ENCODE measurements at regions not wholly inside any gene's neighbourhood (a gene's known extent, or its start where the extent isn't known, plus 50 kb on each side); places are given as distances from the start of the nearest gene placed in this dataset.
"Not testable (repeated sequence)": the region's sequence is repeated elsewhere in the genome, so short reads cannot be mapped to it uniquely, and the experiment has no call there.

GRCh38 chr12:41998436-41998835, 146.2 kb downstream of the GXYLT1 start:
- TF ChIP-seq CTCF (IDR thresholded peaks at IDR 0.05) (no peak), ZFX (IDR thresholded peaks at IDR 0.05; ENCODE audit: borderline replicate concordance) (no peak)

GRCh38 chr12:41993283-41993682, 151.4 kb downstream of the GXYLT1 start:
- H3K27ac ChIP-seq = no peak overlapping the region
- TF ChIP-seq CTCF (IDR thresholded peaks at IDR 0.05) (no peak), ZFX (IDR thresholded peaks at IDR 0.05; ENCODE audit: borderline replicate concordance) (no peak)

More at GRCh38 chr12:41998436-41998835, 146.2 kb downstream of the GXYLT1 start:
- H3K27ac ChIP-seq = no peak overlapping the region

- H3K27ac ChIP-seq = no peak overlapping the region
- TF ChIP-seq ZFX (IDR thresholded peaks at IDR 0.05; ENCODE audit: borderline replicate concordance) (no peak), CTCF (IDR thresholded peaks at IDR 0.05) (no peak)
Measured at GRCh38 chr12:41992692-41993215, 151.9 kb downstream of the GXYLT1 start.

GRCh38 chr12:41992022-41992421, 152.7 kb downstream of the GXYLT1 start:
- TF ChIP-seq ZFX (IDR thresholded peaks at IDR 0.05; ENCODE audit: borderline replicate concordance) (no peak), CTCF (IDR thresholded peaks at IDR 0.05) (no peak)

GRCh38 chr12:41988715-41989114, 156.0 kb downstream of the GXYLT1 start:
- H3K27ac ChIP-seq = no peak overlapping the region
- TF ChIP-seq ZFX (IDR thresholded peaks at IDR 0.05; ENCODE audit: borderline replicate concordance) (no peak), CTCF (IDR thresholded peaks at IDR 0.05) (no peak)

More at GRCh38 chr12:41992022-41992421, 152.7 kb downstream of the GXYLT1 start:
- no peak overlapping the region for H3K27ac ChIP-seq

GRCh38 chr12:41986513-41986912, 158.2 kb downstream of the GXYLT1 start:
- H3K27ac ChIP-seq = not testable (repeated sequence)

GRCh38 chr12:41983856-41984255, 160.8 kb downstream of the GXYLT1 start:
- no peak for TF ChIP-seq CTCF (IDR thresholded peaks at IDR 0.05)
- no peak for TF ChIP-seq ZFX (IDR thresholded peaks at IDR 0.05; ENCODE audit: borderline replicate concordance)
- H3K27ac ChIP-seq = no peak overlapping the region

GRCh38 chr12:41983394-41983793, 161.3 kb downstream of the GXYLT1 start:
- TF ChIP-seq ZFX (IDR thresholded peaks at IDR 0.05; ENCODE audit: borderline replicate concordance) = no peak
- H3K27ac ChIP-seq = no peak overlapping the region
